HPDE6-E6E7 (cell line): ENCODE measurements at regions not wholly inside any gene's neighbourhood (a gene's known extent, or its start where the extent isn't known, plus 50 kb on each side); places are given as distances from the start of the nearest gene placed in this dataset.
"Not testable (repeated sequence)": the region's sequence is repeated elsewhere in the genome, so short reads cannot be mapped to it uniquely, and the experiment has no call there.

ENCODE experiments used
- DNase-seq: peaks from one replicate; pipeline ENCODE4 v3.0.0; 2011; ENCODE audit warnings: missing footprints; ENCODE audit errors: extremely low spot score

GRCh38 chr2:47295131-47295980, 73.8 kb upstream of the EPCAM start:
- no peak for DNase-seq

GRCh38 chr2:47293976-47294375, 75.1 kb upstream of the EPCAM start:
- no peak for DNase-seq

- no peak for DNase-seq
These were observed 80.2 kb upstream of the EPCAM start for GRCh38 chr2:47288864-47289263.

- no peak for DNase-seq
These were observed 85.5 kb upstream of the EPCAM start for GRCh38 chr2:47283659-47284058.

- no peak for DNase-seq
These were observed 86.4 kb upstream of the EPCAM start for GRCh38 chr2:47282621-47283272.

GRCh38 chr2:47279525-47279924, 89.6 kb upstream of the EPCAM start:
- not testable (repeated sequence) for DNase-seq

DNA sequence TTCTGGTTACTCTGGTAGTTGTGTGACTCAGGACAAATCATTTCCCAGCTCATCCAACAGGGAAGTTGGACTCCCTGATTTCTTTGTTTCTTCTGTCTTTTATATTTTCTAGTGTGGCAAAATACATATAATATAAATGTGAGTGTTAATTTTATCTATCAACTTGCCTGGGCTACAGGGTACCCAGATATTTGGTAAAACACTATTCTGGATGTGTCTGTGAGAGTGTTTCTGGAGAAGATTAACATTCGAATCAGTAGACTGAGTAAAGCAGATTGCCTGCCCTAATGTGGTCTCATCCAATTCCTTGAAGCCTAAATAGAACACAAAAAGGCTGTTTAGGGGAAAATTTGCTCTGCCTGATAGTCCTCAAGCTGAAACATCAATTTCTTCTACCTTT, 91.1 kb upstream of the EPCAM start:
- no peak for DNase-seq

- peak; percentile 52 for DNase-seq
These were observed 91.9 kb upstream of the EPCAM start for GRCh38 chr2:47277187-47277586.

GRCh38 chr2:47276061-47276460, 93.0 kb upstream of the EPCAM start:
- no peak for DNase-seq

GRCh38 chr2:47274054-47274782, 94.9 kb upstream of the EPCAM start:
- DNase-seq = no peak

DNA sequence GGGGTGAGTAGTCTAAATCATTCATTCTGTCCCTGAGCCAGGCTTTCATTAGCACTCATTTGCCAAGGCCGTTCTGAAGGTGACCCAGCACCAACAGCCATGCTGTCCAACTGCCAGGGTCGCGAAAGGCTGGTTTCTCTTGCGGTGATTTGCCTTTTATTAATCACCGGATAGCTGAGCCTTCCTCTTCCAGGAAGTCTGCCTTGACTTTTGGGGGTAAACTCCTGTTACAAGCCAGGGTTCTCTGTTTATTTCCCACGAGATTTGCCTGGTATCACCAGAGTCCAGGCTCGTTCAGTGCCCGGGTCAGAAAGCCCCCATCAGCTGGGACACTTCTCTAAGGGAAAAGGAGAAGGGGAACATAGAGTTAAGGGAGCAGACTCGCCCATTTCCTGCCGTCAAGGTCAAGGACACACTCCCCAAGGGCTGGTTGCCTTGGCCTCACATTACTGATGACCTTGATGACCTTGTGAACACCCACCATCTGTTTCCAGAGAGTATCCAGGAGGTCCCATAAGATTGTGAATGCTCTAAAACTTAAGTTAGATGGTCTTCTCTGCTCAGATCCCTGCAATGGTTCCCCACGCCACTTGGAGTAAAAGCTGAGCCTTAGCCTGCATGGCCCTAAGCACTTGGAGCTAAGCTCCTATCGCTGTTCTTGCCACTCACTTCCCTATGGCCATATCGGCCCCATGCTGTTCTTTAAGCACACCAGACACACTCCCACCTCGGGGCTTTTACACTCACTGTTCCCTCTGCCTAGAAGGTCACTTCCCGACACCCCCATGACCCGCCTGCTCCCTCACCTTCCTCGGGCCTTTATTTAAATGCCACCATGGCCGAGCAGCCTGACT, 96.0 kb upstream of the EPCAM start:
- no peak for DNase-seq

- peak; percentile 67 for DNase-seq
These were observed 95.9 kb upstream of the CALM2 start for GRCh38 chr2:47272031-47272864.

- DNase-seq = no peak
These were observed 95.0 kb upstream of the CALM2 start for GRCh38 chr2:47271054-47272000.

- DNase-seq = no peak
These were observed 94.1 kb upstream of the CALM2 start for GRCh38 chr2:47270421-47270820.

DNA sequence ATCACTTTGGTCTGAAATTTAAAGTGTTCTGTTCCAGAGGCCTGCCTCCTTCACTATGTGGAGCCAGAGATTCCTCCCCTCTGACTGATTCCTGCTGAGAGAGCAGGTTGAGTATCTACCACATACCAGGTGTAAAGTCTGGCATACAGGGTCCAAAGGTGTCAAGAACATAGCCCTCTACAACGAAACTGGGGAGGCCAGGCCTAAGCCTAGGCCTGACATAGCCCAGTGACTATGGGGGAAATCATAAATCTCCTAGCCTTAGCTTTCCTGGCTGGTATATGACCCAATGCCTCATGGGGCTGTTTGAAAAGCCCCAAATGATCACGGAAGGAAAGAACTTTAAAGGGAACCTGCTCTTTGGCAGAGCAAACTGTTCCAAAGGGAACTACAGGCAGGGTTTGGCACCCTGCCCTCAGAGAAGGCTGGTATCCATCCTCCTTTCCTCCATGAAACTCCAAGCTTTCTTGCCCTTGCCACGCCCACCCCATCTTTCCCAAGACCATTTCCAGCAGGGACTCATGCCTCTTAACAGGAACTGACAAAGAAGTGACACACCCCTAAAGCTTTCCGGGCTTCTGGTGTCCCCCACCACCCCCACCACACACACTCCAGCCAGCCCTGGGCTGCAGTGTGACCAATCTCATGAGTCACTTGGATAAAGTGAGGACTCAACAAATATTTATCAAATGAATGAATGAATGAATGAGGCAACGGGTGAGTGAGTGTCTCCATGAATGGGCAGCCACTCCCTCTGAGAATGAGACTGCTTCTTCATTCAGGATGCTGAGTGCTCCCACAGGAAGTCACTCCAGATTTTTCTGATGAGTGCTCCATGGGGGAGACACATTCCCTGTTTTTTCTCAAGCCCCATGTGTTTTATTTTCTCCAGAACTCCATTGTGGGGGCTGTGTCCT, 93.3 kb upstream of the CALM2 start:
- DNase-seq = peak; percentile 89

DNA sequence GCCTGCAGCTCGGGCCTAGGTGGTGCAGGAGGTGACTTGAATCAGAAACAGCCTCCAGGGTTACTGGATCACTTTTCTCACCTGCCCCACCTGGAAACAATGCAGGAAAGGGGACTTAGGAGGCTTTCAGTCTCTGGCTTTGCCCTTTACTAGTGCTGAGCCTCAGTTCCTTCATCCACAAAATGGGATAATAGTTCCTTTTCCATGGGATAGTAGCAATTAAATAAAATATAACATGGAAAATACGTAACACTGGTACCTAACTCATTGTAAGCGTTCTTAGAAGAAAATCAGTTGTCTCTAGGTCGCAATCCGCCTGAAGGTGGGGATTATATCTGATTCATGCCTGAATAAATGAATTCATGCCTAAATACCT, 91.4 kb upstream of the CALM2 start:
- DNase-seq = no peak

GRCh38 chr2:47266939-47267710, 90.8 kb upstream of the CALM2 start:
- no peak for DNase-seq

- DNase-seq = peak; percentile 71
These were observed 89.5 kb upstream of the CALM2 start for GRCh38 chr2:47265751-47266231.
